ENCODE measurements at regions not wholly inside any gene's neighbourhood (a gene's known extent, or its start where the extent isn't known, plus 50 kb on each side); places are given as distances from the start of the nearest gene placed in this dataset.

DNA sequence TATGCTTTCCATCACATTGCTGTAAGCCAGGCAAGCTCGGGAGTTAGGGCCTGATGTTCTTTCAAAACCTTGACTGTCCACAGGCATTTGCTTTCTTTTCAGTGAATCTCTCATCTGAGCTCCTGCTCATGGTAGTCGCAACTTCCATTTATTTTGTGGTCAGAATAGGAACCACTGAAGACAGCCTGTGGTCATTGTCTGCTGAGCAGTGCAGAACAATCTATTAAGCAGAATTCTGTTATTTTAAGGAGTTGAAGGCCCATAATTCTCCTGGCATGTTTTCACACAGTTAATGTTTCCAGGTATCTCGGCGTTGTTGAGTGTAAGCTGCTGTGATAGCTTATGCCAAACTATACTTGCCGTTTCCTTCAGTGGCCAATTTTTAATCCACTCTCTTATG lies 491.1 kb upstream of the AKR1E2 start:
- no peaks in the 10 kb centered on the region for H3K36me3 Mint-ChIP-seq (ENCODE audit: insufficient read depth in 2 of 2)
- no peak for ATAC-seq (replicated peaks in 1 of 2)
- no peak overlapping the region for H3K4me3 Mint-ChIP-seq
- H3K4me1 Mint-ChIP-seq (ENCODE audit: low read depth), result no peaks in the 10 kb centered on the region
- DNase-seq, result no peak
- H3K27me3 Mint-ChIP-seq (ENCODE audit: low read depth), result no peaks in the 10 kb centered on the region
- H3K9me3 Mint-ChIP-seq, result no peaks in the 10 kb centered on the region
- H3K27ac Mint-ChIP-seq, result no peak overlapping the region

DNA sequence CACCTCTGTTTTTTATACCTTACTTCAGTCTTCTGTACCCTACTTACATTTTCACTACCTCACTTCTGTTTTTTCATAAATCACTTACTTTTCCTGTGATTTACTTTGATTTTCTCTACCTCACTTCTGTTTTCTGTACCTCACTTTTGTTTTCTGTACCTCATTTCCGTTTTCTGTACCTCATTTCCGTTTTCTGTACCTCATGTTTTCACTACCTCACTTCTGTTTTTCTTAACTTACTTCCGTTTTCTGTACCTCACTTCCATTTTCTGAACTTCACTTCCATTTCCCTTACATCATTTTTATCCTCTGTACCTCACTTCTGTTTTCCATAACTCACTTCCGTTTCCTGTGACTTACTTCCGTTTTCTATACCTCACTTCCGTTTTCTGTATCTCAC lies 492.0 kb upstream of the AKR1E2 start:
- ATAC-seq (replicated peaks in 1 of 2) (no peak), DNase-seq (no peak)
- H3K27ac Mint-ChIP-seq, result no peak overlapping the region
- no peaks in the 10 kb centered on the region for H3K9me3 Mint-ChIP-seq
- H3K4me3 Mint-ChIP-seq, result no peak overlapping the region
- no peaks in the 10 kb centered on the region for H3K27me3 Mint-ChIP-seq (ENCODE audit: low read depth)
- no peaks in the 10 kb centered on the region for H3K36me3 Mint-ChIP-seq (ENCODE audit: insufficient read depth in 2 of 2)
- H3K4me1 Mint-ChIP-seq (ENCODE audit: low read depth), result no peaks in the 10 kb centered on the region

DNA sequence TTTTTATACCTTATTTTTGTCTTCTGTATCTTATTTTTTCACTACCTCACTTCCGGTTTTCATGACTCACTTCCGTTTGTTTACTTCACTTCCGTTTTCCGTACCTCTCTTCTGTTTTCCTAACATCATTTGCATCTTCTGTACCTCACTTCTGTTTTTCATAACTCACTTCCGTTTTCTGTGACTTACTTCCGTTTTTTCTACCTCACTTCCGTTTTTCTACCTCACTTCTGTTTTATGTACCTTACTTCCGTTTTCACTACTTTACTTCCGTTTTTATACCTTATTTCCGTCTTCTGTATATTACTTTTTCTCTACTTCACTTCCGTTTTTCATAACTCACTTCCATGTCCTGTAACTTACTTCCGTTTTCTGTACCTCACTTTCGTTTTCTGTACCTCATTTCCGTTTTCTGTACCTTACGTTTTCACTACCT lies 492.5 kb upstream of the AKR1E2 start:
- Mint-ChIP-seq H3K4me1 (ENCODE audit: low read depth) (no peaks in the 10 kb centered on the region), H3K4me3 (no peak overlapping the region), H3K27ac (no peak overlapping the region), H3K9me3 (no peaks in the 10 kb centered on the region), H3K36me3 (ENCODE audit: insufficient read depth in 2 of 2) (no peaks in the 10 kb centered on the region), H3K27me3 (ENCODE audit: low read depth) (no peaks in the 10 kb centered on the region)
- ATAC-seq (replicated peaks in 1 of 2), result no peak
- DNase-seq, result no peak

DNA sequence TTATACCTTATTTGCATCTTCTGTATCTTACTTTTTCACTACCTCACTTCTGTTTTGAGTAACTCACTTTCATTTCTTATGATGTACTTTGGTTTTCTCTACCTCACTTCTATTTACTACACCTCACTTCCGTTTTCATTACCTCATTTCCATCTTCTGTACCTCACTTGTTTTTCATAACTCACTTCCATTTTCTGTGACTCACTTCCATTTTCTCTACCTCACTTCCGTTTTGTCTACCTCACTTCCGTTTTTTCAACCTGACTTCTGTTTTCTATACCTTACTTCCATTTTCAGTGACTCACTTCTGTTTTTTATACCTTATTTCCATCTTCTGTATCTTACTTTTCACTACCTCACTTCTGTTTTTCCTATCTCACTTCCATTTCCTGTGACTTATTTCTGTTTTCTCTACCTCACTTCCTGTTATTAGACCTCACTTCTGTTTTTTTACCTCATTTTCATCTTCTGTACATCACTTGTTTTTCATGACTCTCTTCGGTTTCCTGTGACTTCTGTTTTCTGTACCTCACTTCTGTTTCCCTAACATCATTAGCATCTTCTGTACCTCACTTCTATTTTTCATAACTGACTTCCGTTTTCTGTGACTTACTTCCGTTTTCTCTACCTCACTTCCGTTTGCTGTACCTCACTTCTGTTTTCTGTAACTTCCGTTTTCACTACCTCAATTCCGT lies 493.1 kb upstream of the AKR1E2 start:
- no peaks in the 10 kb centered on the region for H3K36me3 Mint-ChIP-seq (ENCODE audit: insufficient read depth in 2 of 2)
- DNase-seq (no peak), ATAC-seq (replicated peaks in 1 of 2) (peak in 1 of 2 donors; percentile 30)
- H3K4me1 Mint-ChIP-seq (ENCODE audit: low read depth), result no peaks in the 10 kb centered on the region
- H3K27ac Mint-ChIP-seq, result no peak overlapping the region
- no peaks in the 10 kb centered on the region for H3K9me3 Mint-ChIP-seq
- no peaks in the 10 kb centered on the region for H3K27me3 Mint-ChIP-seq (ENCODE audit: low read depth)
- H3K4me3 Mint-ChIP-seq, result no peak overlapping the region

DNA sequence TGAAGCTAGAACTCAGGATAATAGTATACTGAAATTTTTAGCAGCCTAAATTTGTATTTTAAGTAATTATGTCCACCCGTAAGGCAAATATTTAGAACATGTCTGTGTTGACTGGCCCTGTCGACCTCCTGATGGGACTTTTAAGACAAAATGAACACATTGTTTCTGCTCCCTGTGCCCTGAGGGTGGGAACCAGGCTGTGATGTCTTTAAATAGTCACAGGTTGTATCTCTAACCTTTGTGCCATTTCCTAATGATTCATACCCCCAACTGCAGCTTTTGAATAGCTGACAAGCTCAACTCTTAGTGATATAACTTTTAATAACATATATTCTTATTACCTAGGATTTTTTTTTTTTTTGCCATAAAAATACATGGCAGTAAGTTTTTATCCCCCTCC lies 494.9 kb upstream of the AKR1E2 start:
- ATAC-seq (replicated peaks in 1 of 2) (no peak), DNase-seq (no peak)
- H3K4me3 Mint-ChIP-seq, result no peak overlapping the region
- no peaks in the 10 kb centered on the region for H3K36me3 Mint-ChIP-seq (ENCODE audit: insufficient read depth in 2 of 2)
- no peaks in the 10 kb centered on the region for H3K27me3 Mint-ChIP-seq (ENCODE audit: low read depth)
- H3K27ac Mint-ChIP-seq, result no peak overlapping the region
- no peaks in the 10 kb centered on the region for H3K4me1 Mint-ChIP-seq (ENCODE audit: low read depth)
- no peaks in the 10 kb centered on the region for H3K9me3 Mint-ChIP-seq

DNA sequence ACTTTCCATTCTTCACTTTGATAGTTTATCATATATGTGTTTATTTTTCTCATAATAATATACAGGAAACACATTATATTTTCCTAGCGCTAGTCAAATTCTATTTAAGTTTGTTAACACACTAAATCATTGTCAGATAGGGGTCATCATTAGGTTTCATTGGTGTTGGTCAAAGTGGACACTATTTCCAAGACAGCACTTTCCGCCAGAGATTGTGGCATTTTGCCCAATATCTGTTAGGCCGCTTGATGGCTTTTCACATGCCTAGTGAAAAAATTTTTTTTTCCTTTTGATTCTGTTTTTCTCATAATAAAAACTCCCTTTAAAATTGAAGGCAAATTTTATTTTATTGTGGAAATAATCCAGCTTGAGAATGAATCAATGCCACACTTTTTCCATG lies 495.4 kb upstream of the AKR1E2 start:
- Mint-ChIP-seq H3K27me3 (ENCODE audit: low read depth) (no peaks in the 10 kb centered on the region), H3K9me3 (no peaks in the 10 kb centered on the region), H3K27ac (no peak overlapping the region), H3K4me1 (ENCODE audit: low read depth) (no peaks in the 10 kb centered on the region), H3K36me3 (ENCODE audit: insufficient read depth in 2 of 2) (no peaks in the 10 kb centered on the region), H3K4me3 (no peak overlapping the region)
- ATAC-seq (replicated peaks in 1 of 2) (no peak), DNase-seq (no peak)

DNA sequence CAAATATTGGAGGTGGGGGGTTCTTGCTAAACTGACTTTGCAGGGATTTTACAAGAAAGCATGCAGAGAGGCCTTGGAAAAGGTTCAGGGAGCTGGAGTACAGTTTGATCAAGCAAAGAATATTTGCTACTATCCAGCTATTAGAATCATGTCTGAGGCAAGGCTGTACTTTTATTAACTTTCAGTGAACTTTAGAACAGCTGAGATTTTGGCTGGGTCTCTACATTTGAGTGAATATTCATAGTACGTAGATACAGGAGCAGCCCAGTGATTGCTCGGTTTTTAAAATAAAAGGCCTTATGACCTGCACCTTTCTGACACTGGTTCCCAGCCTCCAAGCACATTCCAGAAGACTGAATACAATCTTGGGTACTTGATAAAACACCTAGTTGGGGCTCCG lies 496.8 kb upstream of the AKR1E2 start:
- no peak overlapping the region for H3K4me3 Mint-ChIP-seq
- H3K9me3 Mint-ChIP-seq, result no peaks in the 10 kb centered on the region
- no peaks in the 10 kb centered on the region for H3K4me1 Mint-ChIP-seq (ENCODE audit: low read depth)
- no peak overlapping the region for H3K27ac Mint-ChIP-seq
- no peaks in the 10 kb centered on the region for H3K27me3 Mint-ChIP-seq (ENCODE audit: low read depth)
- ATAC-seq (replicated peaks in 1 of 2) (no peak), DNase-seq (no peak)
- no peaks in the 10 kb centered on the region for H3K36me3 Mint-ChIP-seq (ENCODE audit: insufficient read depth in 2 of 2)

DNA sequence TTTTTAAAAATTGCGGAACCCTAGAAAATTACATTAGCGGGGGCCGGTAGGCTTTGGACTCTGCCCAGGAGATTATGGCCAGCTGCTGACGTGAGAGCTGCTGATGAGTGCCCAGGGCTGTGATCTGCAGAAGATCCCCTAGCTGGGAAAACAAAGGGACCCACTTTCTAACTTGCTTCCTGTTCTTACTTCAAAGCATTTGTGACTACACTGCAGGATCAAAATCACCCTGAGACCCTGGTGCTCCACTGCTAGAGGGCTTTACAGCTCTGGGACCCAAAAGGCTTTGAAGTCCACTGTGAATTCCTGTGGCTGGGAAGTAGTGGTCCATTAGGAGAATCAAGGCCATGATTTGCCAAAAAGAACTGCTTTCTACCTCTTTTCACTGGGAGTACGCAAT lies 499.4 kb upstream of the AKR1E2 start:
- no peaks in the 10 kb centered on the region for H3K36me3 Mint-ChIP-seq (ENCODE audit: insufficient read depth in 2 of 2)
- no peak overlapping the region for H3K4me3 Mint-ChIP-seq
- no peaks in the 10 kb centered on the region for H3K9me3 Mint-ChIP-seq
- H3K27me3 Mint-ChIP-seq (ENCODE audit: low read depth), result no peaks in the 10 kb centered on the region
- no peaks in the 10 kb centered on the region for H3K4me1 Mint-ChIP-seq (ENCODE audit: low read depth)
- H3K27ac Mint-ChIP-seq, result no peak overlapping the region
- no peak for ATAC-seq (replicated peaks in 1 of 2)
- DNase-seq, result no peak

DNA sequence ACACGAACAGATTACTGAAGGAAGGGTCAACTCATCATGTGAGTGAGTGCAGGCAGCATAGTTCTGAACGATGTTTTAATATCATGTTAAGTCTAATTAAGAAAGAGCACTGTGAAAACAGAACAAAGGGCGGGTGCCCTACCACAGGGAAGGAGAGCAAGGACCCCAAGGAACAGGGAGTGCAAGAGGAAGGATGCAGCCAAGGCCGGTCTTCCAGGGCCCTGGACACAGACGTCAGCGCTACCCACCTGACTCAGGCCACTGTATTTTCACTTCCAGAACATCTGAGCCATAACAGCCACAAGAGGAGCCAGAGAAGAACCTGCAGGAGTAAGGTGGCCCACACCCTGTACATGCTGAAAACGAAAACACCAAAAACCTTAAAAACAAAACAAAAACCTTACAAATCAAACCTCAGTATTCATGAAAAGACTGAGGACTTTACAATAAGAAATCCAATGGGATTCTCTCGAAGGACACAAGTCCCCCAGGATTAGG lies 506.1 kb upstream of the AKR1E2 start:
- Mint-ChIP-seq H3K9me3 (no peaks in the 10 kb centered on the region), H3K36me3 (ENCODE audit: insufficient read depth in 2 of 2) (no peaks in the 10 kb centered on the region), H3K27me3 (ENCODE audit: low read depth) (no peaks in the 10 kb centered on the region), H3K4me3 (no peak overlapping the region), H3K4me1 (ENCODE audit: low read depth) (no peaks in the 10 kb centered on the region), H3K27ac (no peak overlapping the region)
- ATAC-seq (replicated peaks in 1 of 2) (no peak), DNase-seq (no peak)

DNA sequence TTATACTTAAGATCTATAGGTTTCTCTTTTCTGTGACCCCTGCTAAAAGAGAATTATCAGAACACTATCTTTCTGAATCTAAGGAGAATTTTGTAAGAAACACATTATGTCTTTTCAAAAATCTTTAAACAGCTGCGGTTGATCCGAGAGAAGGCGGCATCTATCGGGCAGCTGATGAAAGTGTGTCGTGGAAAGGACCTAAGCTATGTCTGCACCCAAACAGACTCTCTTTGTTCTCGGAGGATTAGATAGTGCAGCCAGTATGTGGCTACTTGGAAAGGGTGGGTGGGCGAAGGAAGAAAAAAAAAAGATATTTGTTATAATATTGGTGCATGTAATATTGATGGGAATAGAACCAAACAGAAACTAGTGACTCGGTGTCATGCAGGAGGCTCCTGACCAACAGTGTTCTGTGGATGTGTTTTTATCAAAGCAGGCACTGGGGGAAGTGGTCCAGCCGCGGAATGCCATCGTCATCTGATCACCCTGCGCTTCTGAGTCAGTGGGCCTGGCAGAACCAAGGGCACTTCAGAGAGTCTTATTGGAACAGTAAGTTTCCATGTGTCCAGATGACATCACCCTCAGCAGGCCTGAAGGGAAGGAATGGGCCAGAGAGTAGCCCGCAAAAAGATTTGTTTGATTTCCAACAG lies 509.7 kb upstream of the AKR1E2 start:
- Mint-ChIP-seq H3K27ac (no peak overlapping the region), H3K4me3 (no peak overlapping the region), H3K36me3 (ENCODE audit: insufficient read depth in 2 of 2) (no peaks in the 10 kb centered on the region), H3K27me3 (ENCODE audit: low read depth) (peaks cover 4% of the 10 kb centered on the region), H3K4me1 (ENCODE audit: low read depth) (no peaks in the 10 kb centered on the region), H3K9me3 (peaks cover 0 to 1% of the 10 kb centered on the region in 2 donors)
- no peak for ATAC-seq (replicated peaks in 1 of 2)
- no peak for DNase-seq

DNA sequence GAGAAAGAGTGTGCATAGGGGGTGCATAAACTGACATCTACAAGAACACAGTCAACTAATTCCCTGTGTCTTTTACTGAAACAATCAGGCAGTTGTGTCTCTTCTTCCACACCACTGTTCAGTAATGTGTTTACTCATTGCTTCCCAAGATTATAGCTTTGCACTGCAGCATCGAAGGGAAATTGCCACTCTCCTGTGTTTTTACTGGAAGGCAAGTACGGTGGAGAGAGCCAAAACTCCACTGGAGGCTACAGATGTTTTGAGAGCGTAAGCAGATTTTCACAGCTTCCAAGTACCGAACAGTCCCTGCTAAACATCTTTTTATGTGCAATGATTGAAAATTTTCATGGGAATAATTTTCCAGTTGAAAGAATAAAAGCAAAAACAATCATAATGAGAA lies 510.5 kb upstream of the AKR1E2 start:
- no peak overlapping the region for H3K27ac Mint-ChIP-seq
- H3K27me3 Mint-ChIP-seq (ENCODE audit: low read depth), result peaks cover 6% of the 10 kb centered on the region
- no peak overlapping the region for H3K4me3 Mint-ChIP-seq
- ATAC-seq (replicated peaks in 1 of 2) (no peak), DNase-seq (no peak)
- H3K4me1 Mint-ChIP-seq (ENCODE audit: low read depth), result no peaks in the 10 kb centered on the region
- no peaks in the 10 kb centered on the region for H3K36me3 Mint-ChIP-seq (ENCODE audit: insufficient read depth in 2 of 2)
- H3K9me3 Mint-ChIP-seq, result peaks cover 0 to 1% of the 10 kb centered on the region in 2 donors

DNA sequence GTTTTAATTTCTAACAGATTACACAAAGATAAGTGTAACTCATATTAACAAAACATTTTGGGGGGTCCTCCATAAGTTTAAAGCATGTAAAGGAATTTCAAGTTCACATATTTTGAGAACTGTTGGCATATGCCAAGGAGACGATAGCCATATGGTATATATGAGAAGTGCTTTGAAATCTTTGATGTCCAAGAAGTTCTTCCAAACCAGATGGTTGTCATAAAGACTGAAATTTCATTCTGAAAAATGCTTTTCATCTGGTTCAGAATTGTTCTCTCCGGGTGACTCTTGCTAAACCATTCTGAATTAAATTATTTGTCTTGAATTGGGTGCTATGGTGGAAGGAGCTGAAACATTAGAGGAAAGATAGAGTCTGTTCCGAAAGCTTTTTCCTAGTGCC lies 513.0 kb upstream of the AKR1E2 start:
- Mint-ChIP-seq H3K27ac (no peak overlapping the region), H3K4me1 (ENCODE audit: low read depth) (no peaks in the 10 kb centered on the region), H3K9me3 (peaks cover 0 to 5% of the 10 kb centered on the region in 2 donors), H3K4me3 (no peak overlapping the region), H3K36me3 (ENCODE audit: insufficient read depth in 2 of 2) (no peaks in the 10 kb centered on the region), H3K27me3 (ENCODE audit: low read depth) (peaks cover 14% of the 10 kb centered on the region)
- no peak for ATAC-seq (replicated peaks in 1 of 2)
- no peak for DNase-seq

DNA sequence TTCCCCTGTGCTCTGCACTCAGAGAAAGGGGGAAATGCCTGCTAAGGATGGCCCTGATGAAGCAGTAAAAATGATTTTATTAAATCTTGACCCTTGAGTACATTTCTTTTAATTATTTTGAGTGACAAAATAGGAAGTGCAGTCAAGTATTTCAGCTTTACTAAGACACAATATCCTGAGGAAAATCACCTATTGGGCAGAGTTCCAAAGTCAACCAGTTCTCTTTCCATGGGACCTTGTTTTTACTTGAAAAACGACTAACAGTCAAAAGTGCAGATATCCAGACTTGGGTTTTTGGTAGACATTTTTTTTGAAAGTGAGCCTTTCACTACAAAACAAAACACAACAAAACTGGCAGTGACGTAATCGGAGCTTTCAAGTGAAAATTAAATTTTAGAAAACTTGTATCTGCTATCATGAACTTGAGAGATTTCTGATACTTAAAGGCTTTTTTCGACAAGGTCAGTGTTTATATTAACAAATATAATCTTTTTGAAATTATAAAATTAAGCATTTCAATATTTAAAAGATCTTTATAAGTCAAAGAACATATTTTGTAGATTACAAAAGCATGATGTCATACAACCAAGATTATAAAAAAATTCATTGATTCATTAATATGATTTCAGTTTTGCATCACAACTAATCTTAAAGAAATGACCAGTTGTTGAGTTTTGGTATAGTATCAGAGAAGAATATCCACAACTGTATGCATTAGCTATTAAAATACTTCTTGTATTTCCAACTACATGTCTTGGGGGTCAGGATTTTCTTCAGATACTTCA lies 513.8 kb upstream of the AKR1E2 start:
- ATAC-seq (replicated peaks in 1 of 2), result no peak
- peaks cover 0 to 5% of the 10 kb centered on the region in 2 donors for H3K9me3 Mint-ChIP-seq

More for the DNA sequence above, 513.8 kb upstream of the AKR1E2 start:
- Mint-ChIP-seq H3K27me3 (ENCODE audit: low read depth) (peaks cover 14% of the 10 kb centered on the region), H3K4me1 (ENCODE audit: low read depth) (no peaks in the 10 kb centered on the region), H3K4me3 (no peak overlapping the region), H3K27ac (no peak overlapping the region), H3K36me3 (ENCODE audit: insufficient read depth in 2 of 2) (no peaks in the 10 kb centered on the region)
- DNase-seq, result no peak
